Sigmoid colon (tissue), 3 donors: ENCODE measurements at regions not wholly inside any gene's neighbourhood (a gene's known extent, or its start where the extent isn't known, plus 50 kb on each side); places are given as distances from the start of the nearest gene placed in this dataset.

ENCODE experiments used
- CTCF ChIP-seq, 4 experiments: fragments of 450-650 bp in 3 of 4; fragments of 200-600 bp in 1 of 4; IDR thresholded peaks; one replicate each; pipeline ENCODE4 v1.5.1; 2016 to 2019; ENCODE audit warnings: antibody characterized with exemption in 4 of 4, mild to moderate bottlenecking in 3 of 4, moderate library complexity in 2 of 4
- POLR2A ChIP-seq, 2 donors: fragments of 450-650 bp; IDR thresholded peaks; one replicate each; pipeline ENCODE4 v1.6.1; 2016; ENCODE audit warnings: antibody characterized with exemption in 2 of 2, mild to moderate bottlenecking in 2 of 2, moderate library complexity in 2 of 2

GRCh38 chr2:217448860-217449259 is 553.9 kb downstream of the TNS1 start:
- TF ChIP-seq POLR2A (IDR thresholded peaks at IDR 0.05): no peak
- no peak for TF ChIP-seq CTCF (IDR thresholded peaks at IDR 0.05)
